BE2C (cell line): ENCODE measurements at regions not wholly inside any gene's neighbourhood (a gene's known extent, or its start where the extent isn't known, plus 50 kb on each side); places are given as distances from the start of the nearest gene placed in this dataset.
A peak's percentile ranks its signal among the peaks of the same experiment; 100 is the strongest.

Experiments
- DNase-seq: peaks from one replicate; pipeline ENCODE4 v3.0.0-alpha.2; 2020
- H3K27me3 ChIP-seq: fragments of 250-450 bp; sonication (Bioruptor Pico); 2 replicates; pipeline ENCODE4 v1.5.1; 2020; ENCODE audit warnings: mild to moderate bottlenecking
- H3K36me3 ChIP-seq: fragments of 250-450 bp; sonication (Bioruptor Pico); 2 replicates; pipeline ENCODE4 v1.5.1; 2020; ENCODE audit warnings: mild to moderate bottlenecking
- H3K4me1 ChIP-seq: fragments of 250-450 bp; sonication (Bioruptor Pico); 2 replicates; pipeline ENCODE4 v1.5.1; 2020
- H3K4me3 ChIP-seq: 2 replicates; pipeline ENCODE4 v1.5.1; 2011; ENCODE audit warnings: low read depth, low read length
- H3K9me3 ChIP-seq: fragments of 250-450 bp; sonication (Bioruptor Pico); 2 replicates; pipeline ENCODE4 v1.5.1; 2020
- CTCF ChIP-seq: IDR thresholded peaks from 2 replicates; pipeline ENCODE4 v1.5.1; 2012; ENCODE audit warnings: mild to moderate bottlenecking, low read depth, low read length

GRCh38 chr6:71602385-71603007 is 283.9 kb upstream of the RIMS1 start:
- Histone ChIP-seq H3K4me3 (no peak overlapping the region), H3K9me3 (no peaks in the 10 kb centered on the region), H3K27me3 (no peaks in the 10 kb centered on the region), H3K36me3 (no peaks in the 10 kb centered on the region), H3K4me1 (no peaks in the 10 kb centered on the region)
- DNase-seq: no peak
- TF ChIP-seq CTCF: no peak

- H3K4me3 ChIP-seq: no peak overlapping the region
- H3K4me1 ChIP-seq: no peaks in the 10 kb centered on the region
- no peaks in the 10 kb centered on the region for H3K36me3 ChIP-seq
- DNase-seq: no peak
- no peaks in the 10 kb centered on the region for H3K27me3 ChIP-seq
- H3K9me3 ChIP-seq: no peaks in the 10 kb centered on the region
- no peak for TF ChIP-seq CTCF
Measured at GRCh38 chr6:71603021-71603420, 283.3 kb upstream of the RIMS1 start.

GRCh38 chr6:71608646-71609045 is 277.7 kb upstream of the RIMS1 start:
- TF ChIP-seq CTCF: no peak
- H3K4me1 ChIP-seq: no peaks in the 10 kb centered on the region
- H3K27me3 ChIP-seq: no peaks in the 10 kb centered on the region
- H3K9me3 ChIP-seq: no peaks in the 10 kb centered on the region
- DNase-seq: no peak
- H3K4me3 ChIP-seq: no peak overlapping the region
- no peaks in the 10 kb centered on the region for H3K36me3 ChIP-seq

- TF ChIP-seq CTCF: no peak
- no peak for DNase-seq
- Histone ChIP-seq H3K4me3 (no peak overlapping the region), H3K4me1 (no peaks in the 10 kb centered on the region), H3K36me3 (no peaks in the 10 kb centered on the region), H3K27me3 (no peaks in the 10 kb centered on the region), H3K9me3 (no peaks in the 10 kb centered on the region)
Measured at GRCh38 chr6:71619836-71620235, 266.5 kb upstream of the RIMS1 start.

GRCh38 chr6:71621918-71622519 is 264.3 kb upstream of the RIMS1 start:
- DNase-seq: no peak
- H3K36me3 ChIP-seq: no peaks in the 10 kb centered on the region
- no peak overlapping the region for H3K4me3 ChIP-seq
- peak; percentile 47 for TF ChIP-seq CTCF
- no peaks in the 10 kb centered on the region for H3K9me3 ChIP-seq
- no peaks in the 10 kb centered on the region for H3K4me1 ChIP-seq
- no peaks in the 10 kb centered on the region for H3K27me3 ChIP-seq

GRCh38 chr6:71642120-71642519 is 244.2 kb upstream of the RIMS1 start:
- Histone ChIP-seq H3K4me1 (no peaks in the 10 kb centered on the region), H3K4me3 (no peak overlapping the region), H3K9me3 (no peaks in the 10 kb centered on the region), H3K36me3 (no peaks in the 10 kb centered on the region), H3K27me3 (no peaks in the 10 kb centered on the region)
- no peak for TF ChIP-seq CTCF
- DNase-seq: no peak
